ENCODE measurements at regions not wholly inside any gene's neighbourhood (a gene's known extent, or its start where the extent isn't known, plus 50 kb on each side); places are given as distances from the start of the nearest gene placed in this dataset.

DNA sequence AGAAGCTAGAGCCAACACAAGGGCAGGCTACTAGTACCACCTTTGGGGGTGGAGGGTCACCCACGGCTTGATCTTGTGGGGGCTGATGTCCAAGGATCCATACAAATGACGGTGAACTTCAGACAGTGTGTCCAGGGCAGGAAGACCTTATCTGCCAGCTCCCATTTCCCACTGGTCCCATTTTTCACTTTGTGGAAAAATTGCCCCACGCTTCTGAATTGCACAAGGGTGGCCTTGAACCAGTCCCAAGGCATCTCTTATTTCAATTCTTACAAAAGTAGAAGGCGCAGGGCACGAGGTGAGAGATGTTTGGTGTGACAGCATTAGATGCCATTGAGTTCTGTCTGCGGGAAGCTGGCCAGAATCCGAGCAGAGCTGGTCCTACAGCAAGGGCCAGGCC lies 252.7 kb upstream of the CELF2 start:
- Histone ChIP-seq H3K4me3 (replicated peaks in 1 of 3) (no peak overlapping the region), H3K9me3 (no peaks in the 10 kb centered on the region), H3K4me1 (no peaks in the 10 kb centered on the region), H3K36me3 (no peaks in the 10 kb centered on the region), H3K27ac (no peak overlapping the region), H3K27me3 (no peaks in the 10 kb centered on the region)
- intact Hi-C loops (cut with DNase I), result no loop called here
- WGBS, 2 donors, result 89 to 93% methylated on average over 7 of the region's 7 CpGs
- TF ChIP-seq POLR2A (IDR thresholded peaks at IDR 0.05), result no peak
- TF ChIP-seq, protein P1, sequence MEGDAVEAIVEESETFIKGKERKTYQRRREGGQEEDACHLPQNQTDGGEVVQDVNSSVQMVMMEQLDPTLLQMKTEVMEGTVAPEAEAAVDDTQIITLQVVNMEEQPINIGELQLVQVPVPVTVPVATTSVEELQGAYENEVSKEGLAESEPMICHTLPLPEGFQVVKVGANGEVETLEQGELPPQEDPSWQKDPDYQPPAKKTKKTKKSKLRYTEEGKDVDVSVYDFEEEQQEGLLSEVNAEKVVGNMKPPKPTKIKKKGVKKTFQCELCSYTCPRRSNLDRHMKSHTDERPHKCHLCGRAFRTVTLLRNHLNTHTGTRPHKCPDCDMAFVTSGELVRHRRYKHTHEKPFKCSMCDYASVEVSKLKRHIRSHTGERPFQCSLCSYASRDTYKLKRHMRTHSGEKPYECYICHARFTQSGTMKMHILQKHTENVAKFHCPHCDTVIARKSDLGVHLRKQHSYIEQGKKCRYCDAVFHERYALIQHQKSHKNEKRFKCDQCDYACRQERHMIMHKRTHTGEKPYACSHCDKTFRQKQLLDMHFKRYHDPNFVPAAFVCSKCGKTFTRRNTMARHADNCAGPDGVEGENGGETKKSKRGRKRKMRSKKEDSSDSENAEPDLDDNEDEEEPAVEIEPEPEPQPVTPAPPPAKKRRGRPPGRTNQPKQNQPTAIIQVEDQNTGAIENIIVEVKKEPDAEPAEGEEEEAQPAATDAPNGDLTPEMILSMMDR (IDR thresholded peaks at IDR 0.05), result no peak
- no peak for DNase-seq

DNA sequence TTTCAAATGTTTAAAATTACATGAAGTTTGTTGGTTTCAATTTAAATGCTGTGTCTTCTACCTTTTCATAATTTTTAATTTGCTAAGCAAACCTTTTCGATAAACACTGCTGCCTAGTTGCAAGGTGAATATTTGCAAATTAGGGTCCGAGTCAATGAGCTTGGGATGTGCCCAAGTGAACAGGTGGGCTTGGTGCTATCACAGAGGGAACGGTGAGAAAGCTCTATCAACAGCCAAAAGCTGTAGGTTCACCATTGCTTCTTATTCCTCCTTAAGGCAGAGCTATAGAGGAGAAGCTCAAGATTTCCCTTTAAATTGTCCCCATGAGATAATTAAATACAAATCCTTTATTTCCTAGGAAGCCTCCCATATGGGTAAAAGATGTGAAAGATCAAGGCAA lies 245.3 kb upstream of the CELF2 start:
- H3K36me3 ChIP-seq, result no peaks in the 10 kb centered on the region
- no peak overlapping the region for H3K4me3 ChIP-seq (replicated peaks in 1 of 3)
- H3K4me1 ChIP-seq, result no peaks in the 10 kb centered on the region
- no peaks in the 10 kb centered on the region for H3K27me3 ChIP-seq
- no peak overlapping the region for H3K27ac ChIP-seq
- no peak for DNase-seq
- no peaks in the 10 kb centered on the region for H3K9me3 ChIP-seq
- intact Hi-C loops (cut with DNase I), result no loop called here
- 88 to 95% methylated on average over 3 of the region's 3 CpGs for WGBS, 2 donors
- TF ChIP-seq, protein P1 (IDR thresholded peaks at IDR 0.05), result no peak
- no peak for TF ChIP-seq POLR2A (IDR thresholded peaks at IDR 0.05)

DNA sequence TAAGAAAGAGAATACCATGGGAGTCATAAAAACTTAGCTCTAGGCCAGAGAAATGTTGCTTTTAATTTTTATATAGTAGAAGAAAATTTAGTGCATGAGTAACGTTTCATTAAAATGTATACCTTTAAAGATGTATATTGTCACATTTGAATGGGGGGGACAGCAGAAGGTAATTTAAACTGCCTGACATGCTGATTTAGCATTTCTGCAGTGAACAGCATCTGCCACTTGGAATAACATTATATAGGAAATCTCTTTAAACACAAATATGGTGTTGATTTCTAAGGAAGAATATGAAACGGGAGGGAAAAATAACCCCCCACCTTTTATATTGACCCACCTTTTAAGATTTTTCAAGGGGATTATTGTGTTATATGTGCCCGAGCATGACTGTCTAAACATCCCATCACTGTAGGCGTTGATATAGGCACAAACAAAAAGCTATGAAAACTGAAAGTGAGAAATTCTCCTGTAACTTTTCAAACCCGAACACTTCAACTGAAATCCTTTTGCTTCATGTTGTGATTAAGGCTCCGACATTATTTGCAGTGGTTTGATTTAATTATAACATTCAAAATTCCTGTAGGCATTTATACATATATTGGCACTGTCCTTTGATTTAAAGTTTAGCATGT lies 244.7 kb upstream of the CELF2 start:
- Histone ChIP-seq H3K9me3 (no peaks in the 10 kb centered on the region), H3K36me3 (no peaks in the 10 kb centered on the region), H3K27ac (no peak overlapping the region), H3K4me1 (no peaks in the 10 kb centered on the region), H3K4me3 (replicated peaks in 1 of 3) (no peak overlapping the region), H3K27me3 (no peaks in the 10 kb centered on the region)
- no peak for DNase-seq
- intact Hi-C loops (cut with DNase I), result no loop called here
- WGBS, 2 donors, result 84 to 88% methylated on average over 6 of the region's 6 CpGs
- no peak for TF ChIP-seq POLR2A (IDR thresholded peaks at IDR 0.05)
- TF ChIP-seq, protein P1 (IDR thresholded peaks at IDR 0.05), result no peak

DNA sequence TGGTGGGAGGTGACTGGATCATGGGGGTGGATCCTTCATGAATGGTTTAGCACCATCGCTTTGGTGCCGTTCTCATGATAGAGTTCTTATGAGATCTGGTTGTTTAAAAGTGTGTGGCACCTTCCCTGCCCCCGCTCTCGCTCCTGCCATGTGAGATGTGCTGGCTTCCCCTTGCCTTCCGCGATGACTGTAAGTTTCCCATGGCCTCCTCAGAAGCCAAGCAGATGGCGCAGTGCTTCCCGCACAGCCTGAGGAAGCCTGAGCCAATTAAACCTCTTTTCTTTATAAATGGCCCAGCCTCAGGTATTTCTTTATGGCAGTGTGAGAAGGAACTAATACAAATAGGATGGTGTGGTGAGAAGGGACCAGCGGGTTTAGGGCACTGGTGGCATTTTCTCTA lies 243.3 kb upstream of the CELF2 start:
- no peak for DNase-seq
- Histone ChIP-seq H3K4me1 (no peaks in the 10 kb centered on the region), H3K27ac (no peak overlapping the region), H3K27me3 (no peaks in the 10 kb centered on the region), H3K36me3 (no peaks in the 10 kb centered on the region), H3K4me3 (replicated peaks in 1 of 3) (no peak overlapping the region), H3K9me3 (no peaks in the 10 kb centered on the region)
- WGBS, 2 donors, result 95 to 98% methylated on average over 9 of the region's 9 CpGs
- intact Hi-C loops (cut with DNase I), result no loop called here
- TF ChIP-seq POLR2A (IDR thresholded peaks at IDR 0.05), result no peak

DNA sequence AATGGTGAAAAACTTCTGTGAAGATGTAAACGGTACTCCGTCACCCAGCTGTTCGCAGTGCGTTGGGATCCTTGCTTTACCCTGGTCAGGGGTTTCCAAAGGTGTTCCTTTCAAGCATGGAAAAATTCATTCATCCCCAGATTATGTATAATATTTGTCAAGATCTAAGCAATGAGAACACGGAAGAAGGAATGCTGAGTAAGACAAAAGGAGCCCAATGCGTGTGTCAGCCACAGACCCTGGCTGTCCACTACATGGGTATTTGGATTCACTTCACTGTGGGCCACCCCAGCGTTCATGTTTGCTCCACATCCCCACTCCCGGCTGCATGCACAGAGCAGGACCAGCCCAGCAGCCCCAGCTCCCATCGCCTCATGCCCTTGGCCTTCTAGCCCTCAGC lies 241.3 kb upstream of the CELF2 start:
- Histone ChIP-seq H3K27ac (no peak overlapping the region), H3K9me3 (no peaks in the 10 kb centered on the region), H3K36me3 (no peaks in the 10 kb centered on the region), H3K4me3 (replicated peaks in 1 of 3) (no peak overlapping the region), H3K4me1 (no peaks in the 10 kb centered on the region), H3K27me3 (no peaks in the 10 kb centered on the region)
- intact Hi-C loops (cut with DNase I), result no loop called here
- 96 to 98% methylated on average over 9 of the region's 9 CpGs for whole genome bisulfite sequencing, 2 donors
- TF ChIP-seq, protein P1 (IDR thresholded peaks at IDR 0.05), result no peak
- no peak for TF ChIP-seq POLR2A (IDR thresholded peaks at IDR 0.05)
- no peak for DNase-seq

DNA sequence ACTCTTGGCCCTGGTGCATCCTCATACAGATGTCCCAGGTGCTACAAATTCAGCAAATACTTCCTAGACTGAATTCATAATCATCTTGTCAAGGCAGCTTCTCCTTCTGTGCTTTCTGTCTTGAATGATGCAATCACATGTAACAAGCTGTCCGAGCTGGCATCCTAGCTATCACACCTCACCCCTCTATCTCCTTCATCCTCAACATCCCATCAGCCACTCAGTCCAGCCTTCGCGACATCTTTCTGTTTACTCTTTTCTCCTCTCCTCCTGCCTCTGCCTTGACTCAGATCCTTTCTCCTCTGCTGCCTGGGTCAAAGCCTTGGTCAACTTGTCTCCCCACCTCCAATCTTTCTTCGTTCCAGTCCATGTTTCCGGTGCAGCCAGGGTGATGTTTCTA lies 240.4 kb upstream of the CELF2 start:
- H3K27me3 ChIP-seq, result no peaks in the 10 kb centered on the region
- no peaks in the 10 kb centered on the region for H3K4me1 ChIP-seq
- H3K9me3 ChIP-seq, result no peaks in the 10 kb centered on the region
- no peak overlapping the region for H3K4me3 ChIP-seq (replicated peaks in 1 of 3)
- DNase-seq, result no peak
- 96 to 97% methylated on average over 5 of the region's 5 CpGs for WGBS, 2 donors
- no peaks in the 10 kb centered on the region for H3K36me3 ChIP-seq
- intact Hi-C loops (cut with DNase I), result no loop called here
- no peak overlapping the region for H3K27ac ChIP-seq
- no peak for TF ChIP-seq POLR2A (IDR thresholded peaks at IDR 0.05)
- TF ChIP-seq, protein P1 (IDR thresholded peaks at IDR 0.05), result no peak

All from thyroid gland (tissue), 4 donors.